ENCODE measurements at regions not wholly inside any gene's neighbourhood (a gene's known extent, or its start where the extent isn't known, plus 50 kb on each side); places are given as distances from the start of the nearest gene placed in this dataset.

- TF ChIP-seq POLR2AphosphoS5 (IDR thresholded peaks at IDR 0.05; ENCODE audit: low read depth, low read length), result no peak
- TF ChIP-seq PAX5 (IDR thresholded peaks at IDR 0.05; ENCODE audit: insufficient read depth, low read length, severe bottlenecking), result no peak
- no peak for TF ChIP-seq POU2F2 (IDR thresholded peaks at IDR 0.05; ENCODE audit: low read depth, low read length)
- no peak for TF ChIP-seq SPI1 (IDR thresholded peaks at IDR 0.05; ENCODE audit: low read depth, low read length)
- no peak for TF ChIP-seq TAF1 (IDR thresholded peaks at IDR 0.05; ENCODE audit: low read depth, low read length)
- DNase-seq (ENCODE audit: insufficient read length, low spot score), result no peak
- no peak for FAIRE-seq
Observed at GRCh38 chr10:128708182-128708581, 582.0 kb upstream of the MKI67 start.

DNA sequence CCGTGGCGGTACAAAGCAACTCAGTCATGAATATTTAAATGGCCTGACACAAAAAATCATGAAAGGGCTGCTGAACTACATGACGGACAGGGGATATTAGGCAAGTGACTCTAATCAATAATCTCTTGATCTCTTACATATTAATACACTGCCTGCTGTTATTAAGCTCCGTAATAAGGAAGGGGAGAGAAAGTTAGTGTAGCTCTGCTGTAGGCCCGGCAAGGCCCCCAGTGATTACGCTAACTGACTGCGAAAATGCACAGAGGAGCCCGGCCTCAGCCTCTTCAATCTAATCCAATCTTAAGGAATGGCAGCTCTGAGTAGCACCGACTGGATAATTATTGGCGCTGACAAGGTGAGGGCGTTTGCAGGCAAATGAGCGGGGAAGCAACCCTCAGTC, 583.5 kb upstream of the MKI67 start:
- FAIRE-seq (no peak), DNase-seq (ENCODE audit: insufficient read length, low spot score) (no peak)
- TF ChIP-seq PAX5 (IDR thresholded peaks at IDR 0.05; ENCODE audit: insufficient read depth, low read length, severe bottlenecking), result no peak
- TF ChIP-seq TAF1 (IDR thresholded peaks at IDR 0.05; ENCODE audit: low read depth, low read length), result no peak
- no peak for TF ChIP-seq SPI1 (IDR thresholded peaks at IDR 0.05; ENCODE audit: low read depth, low read length)
- no peak for TF ChIP-seq POLR2A (IDR thresholded peaks at IDR 0.05; ENCODE audit: low read depth, low read length)
- no peak for TF ChIP-seq POU2F2 (IDR thresholded peaks at IDR 0.05; ENCODE audit: low read depth, low read length)
- TF ChIP-seq POLR2AphosphoS5 (IDR thresholded peaks at IDR 0.05; ENCODE audit: low read depth, low read length), result no peak

DNA sequence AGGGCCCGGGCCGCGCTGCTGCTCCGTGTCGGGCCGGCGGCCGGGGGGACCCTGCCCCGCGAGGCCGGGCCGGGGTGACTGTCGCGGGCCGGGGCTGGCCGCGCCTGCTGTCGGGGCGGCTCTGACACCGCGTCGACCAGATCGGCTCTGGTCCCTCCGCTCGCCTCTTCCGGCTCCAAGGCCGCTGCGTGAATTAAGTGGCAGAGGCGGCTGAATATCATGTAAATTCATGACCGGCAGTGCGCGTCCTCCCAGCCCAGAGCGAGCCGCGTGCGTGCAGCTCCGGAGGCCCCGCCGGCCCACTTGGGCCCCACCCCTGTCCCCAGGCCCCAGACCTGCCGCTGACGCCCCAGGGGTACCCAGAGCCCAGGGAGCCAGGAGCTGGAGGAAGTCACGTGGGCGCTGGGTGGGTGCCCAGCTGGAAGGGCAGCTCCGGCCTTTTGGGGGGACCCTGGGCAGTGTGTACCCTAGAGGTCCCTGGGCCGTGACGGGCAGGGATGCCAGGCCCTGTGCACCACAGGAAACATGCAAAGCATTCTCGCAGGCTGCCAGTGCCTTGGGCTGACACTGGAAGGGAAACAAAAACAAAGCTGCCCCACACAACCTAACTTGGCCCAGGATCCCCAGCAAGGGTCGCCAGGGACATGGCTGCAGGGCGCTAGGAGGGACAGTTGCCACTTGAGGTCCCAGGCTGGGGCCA, 584.0 kb upstream of the MKI67 start:
- FAIRE-seq (no peak), DNase-seq (ENCODE audit: insufficient read length, low spot score) (no peak)

GRCh38 chr10:128710798-128711183, 584.6 kb upstream of the MKI67 start:
- no peak for TF ChIP-seq POLR2AphosphoS5 (IDR thresholded peaks at IDR 0.05; ENCODE audit: low read depth, low read length)
- no peak for TF ChIP-seq PAX5 (IDR thresholded peaks at IDR 0.05; ENCODE audit: insufficient read depth, low read length, severe bottlenecking)
- TF ChIP-seq POU2F2 (IDR thresholded peaks at IDR 0.05; ENCODE audit: low read depth, low read length), result no peak
- no peak for TF ChIP-seq TAF1 (IDR thresholded peaks at IDR 0.05; ENCODE audit: low read depth, low read length)
- TF ChIP-seq POLR2A (IDR thresholded peaks at IDR 0.05; ENCODE audit: low read depth, low read length), result no peak
- TF ChIP-seq SPI1 (IDR thresholded peaks at IDR 0.05; ENCODE audit: low read depth, low read length), result no peak
- FAIRE-seq, result no peak
- DNase-seq (ENCODE audit: insufficient read length, low spot score), result no peak

More for the DNA sequence above, 584.0 kb upstream of the MKI67 start:
- TF ChIP-seq PAX5 (IDR thresholded peaks at IDR 0.05; ENCODE audit: insufficient read depth, low read length, severe bottlenecking), result no peak
- no peak for TF ChIP-seq TAF1 (IDR thresholded peaks at IDR 0.05; ENCODE audit: low read depth, low read length)
- no peak for TF ChIP-seq POU2F2 (IDR thresholded peaks at IDR 0.05; ENCODE audit: low read depth, low read length)
- no peak for TF ChIP-seq POLR2AphosphoS5 (IDR thresholded peaks at IDR 0.05; ENCODE audit: low read depth, low read length)
- TF ChIP-seq POLR2A (IDR thresholded peaks at IDR 0.05; ENCODE audit: low read depth, low read length), result no peak
- TF ChIP-seq SPI1 (IDR thresholded peaks at IDR 0.05; ENCODE audit: low read depth, low read length), result no peak

- DNase-seq (ENCODE audit: insufficient read length, low spot score) (no peak), FAIRE-seq (no peak)
- no peak for TF ChIP-seq SPI1 (IDR thresholded peaks at IDR 0.05; ENCODE audit: low read depth, low read length)
- TF ChIP-seq POLR2A (IDR thresholded peaks at IDR 0.05; ENCODE audit: low read depth, low read length), result no peak
- no peak for TF ChIP-seq POLR2AphosphoS5 (IDR thresholded peaks at IDR 0.05; ENCODE audit: low read depth, low read length)
- TF ChIP-seq TAF1 (IDR thresholded peaks at IDR 0.05; ENCODE audit: low read depth, low read length), result no peak
- TF ChIP-seq PAX5 (IDR thresholded peaks at IDR 0.05; ENCODE audit: insufficient read depth, low read length, severe bottlenecking), result no peak
- no peak for TF ChIP-seq POU2F2 (IDR thresholded peaks at IDR 0.05; ENCODE audit: low read depth, low read length)
Observed at GRCh38 chr10:128711806-128712205, 585.6 kb upstream of the MKI67 start.

- DNase-seq (ENCODE audit: insufficient read length, low spot score) (no peak), FAIRE-seq (no peak)
- TF ChIP-seq SPI1 (IDR thresholded peaks at IDR 0.05; ENCODE audit: low read depth, low read length) (no peak), POLR2A (IDR thresholded peaks at IDR 0.05; ENCODE audit: low read depth, low read length) (no peak), PAX5 (IDR thresholded peaks at IDR 0.05; ENCODE audit: insufficient read depth, low read length, severe bottlenecking) (no peak), TAF1 (IDR thresholded peaks at IDR 0.05; ENCODE audit: low read depth, low read length) (no peak), POLR2AphosphoS5 (IDR thresholded peaks at IDR 0.05; ENCODE audit: low read depth, low read length) (no peak), POU2F2 (IDR thresholded peaks at IDR 0.05; ENCODE audit: low read depth, low read length) (no peak)
Observed at GRCh38 chr10:128712661-128713400, 586.6 kb upstream of the MKI67 start.

GRCh38 chr10:128713471-128713870, 587.2 kb upstream of the MKI67 start:
- DNase-seq (ENCODE audit: insufficient read length, low spot score) (no peak), FAIRE-seq (no peak)
- no peak for TF ChIP-seq POLR2A (IDR thresholded peaks at IDR 0.05; ENCODE audit: low read depth, low read length)
- no peak for TF ChIP-seq SPI1 (IDR thresholded peaks at IDR 0.05; ENCODE audit: low read depth, low read length)
- TF ChIP-seq PAX5 (IDR thresholded peaks at IDR 0.05; ENCODE audit: insufficient read depth, low read length, severe bottlenecking), result no peak
- TF ChIP-seq POLR2AphosphoS5 (IDR thresholded peaks at IDR 0.05; ENCODE audit: low read depth, low read length), result no peak
- TF ChIP-seq TAF1 (IDR thresholded peaks at IDR 0.05; ENCODE audit: low read depth, low read length), result no peak
- no peak for TF ChIP-seq POU2F2 (IDR thresholded peaks at IDR 0.05; ENCODE audit: low read depth, low read length)

DNA sequence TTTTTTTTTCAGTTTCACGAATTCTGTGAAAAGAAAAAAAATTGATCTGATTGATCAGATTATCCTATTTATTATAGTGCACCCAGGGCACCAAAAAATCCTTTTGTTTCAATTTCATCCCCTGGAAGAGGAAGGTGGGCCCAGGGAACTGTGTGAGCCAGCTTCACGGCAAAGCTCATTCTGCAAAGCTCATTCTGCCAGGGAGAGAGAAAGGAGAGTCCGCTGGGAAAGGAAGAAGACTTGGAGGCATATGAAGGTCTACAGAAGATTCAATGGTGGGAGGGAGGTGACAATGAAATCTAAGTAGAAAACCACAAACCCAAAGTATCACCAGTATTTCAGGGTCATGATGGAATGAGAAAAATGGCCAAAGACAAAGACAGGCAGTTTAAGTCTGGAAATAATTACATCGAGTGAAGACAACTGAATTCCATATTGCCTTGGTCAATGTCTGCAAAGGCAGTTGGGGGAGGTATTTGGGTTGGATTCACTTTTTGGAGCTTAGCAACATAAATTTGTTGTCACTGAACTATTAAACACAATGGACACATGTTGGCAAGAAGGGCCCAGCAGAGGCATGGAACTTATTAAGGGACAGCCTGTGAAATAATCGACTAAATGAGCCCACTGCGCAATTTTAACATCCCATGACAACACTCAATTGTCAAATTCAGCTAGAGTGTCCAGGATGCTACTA, 587.8 kb upstream of the MKI67 start:
- DNase-seq (ENCODE audit: insufficient read length, low spot score) (no peak), FAIRE-seq (no peak)
- no peak for TF ChIP-seq POU2F2 (IDR thresholded peaks at IDR 0.05; ENCODE audit: low read depth, low read length)
- TF ChIP-seq POLR2A (IDR thresholded peaks at IDR 0.05; ENCODE audit: low read depth, low read length), result no peak
- no peak for TF ChIP-seq POLR2AphosphoS5 (IDR thresholded peaks at IDR 0.05; ENCODE audit: low read depth, low read length)
- TF ChIP-seq TAF1 (IDR thresholded peaks at IDR 0.05; ENCODE audit: low read depth, low read length), result no peak
- no peak for TF ChIP-seq PAX5 (IDR thresholded peaks at IDR 0.05; ENCODE audit: insufficient read depth, low read length, severe bottlenecking)
- no peak for TF ChIP-seq SPI1 (IDR thresholded peaks at IDR 0.05; ENCODE audit: low read depth, low read length)

Measured in GM12891 (cell line).